Lung microvascular endothelial cell (primary cell): ENCODE measurements at regions not wholly inside any gene's neighbourhood (a gene's known extent, or its start where the extent isn't known, plus 50 kb on each side); places are given as distances from the start of the nearest gene placed in this dataset.
"Not testable (repeated sequence)": the region's sequence is repeated elsewhere in the genome, so short reads cannot be mapped to it uniquely, and the experiment has no call there.

Experiments used
- DNase-seq, 2 donors: peaks; one replicate each; pipeline versions ENCODE4 v3.0.0 to v3.0.0-alpha.2; 2010; ENCODE audit warnings: low read depth in 2 of 2

- DNase-seq = peak in 1 of 2 donors; percentile 19
Observed at GRCh38 chrX:26889574-26889973, 573.6 kb downstream of the PPP4R3C start.

- no peak for DNase-seq
Observed at GRCh38 chrX:26873736-26874135, 589.4 kb downstream of the PPP4R3C start.

GRCh38 chrX:26871967-26872366, 591.2 kb downstream of the PPP4R3C start:
- no peak for DNase-seq

- DNase-seq = peak; percentile 74 to 86
Observed at GRCh38 chrX:26851981-26852380, 611.2 kb downstream of the PPP4R3C start.

GRCh38 chrX:26848511-26848910, 614.6 kb downstream of the PPP4R3C start:
- DNase-seq = peak; percentile 37 to 86

- DNase-seq = peak; percentile 67 to 75
Observed at GRCh38 chrX:26845056-26845455, 618.1 kb downstream of the PPP4R3C start.

GRCh38 chrX:26822448-26822847, 606.5 kb downstream of the MAGEB5 start:
- DNase-seq = no peak

- peak; percentile 7 to 47 for DNase-seq
Observed at GRCh38 chrX:26789751-26790150, 573.8 kb downstream of the MAGEB5 start.

- peak; percentile 45 to 80 for DNase-seq
Observed at GRCh38 chrX:26788402-26788998, 572.5 kb downstream of the MAGEB5 start.

GRCh38 chrX:26783512-26784225, 567.7 kb downstream of the MAGEB5 start:
- DNase-seq = peak; percentile 71 to 91

- DNase-seq = peak in 1 of 2 donors; percentile 1
Observed at GRCh38 chrX:26778320-26778888, 562.4 kb downstream of the MAGEB5 start.

GRCh38 chrX:26762253-26762652, 546.3 kb downstream of the MAGEB5 start:
- DNase-seq = no peak

- not testable (repeated sequence) for DNase-seq
Observed at GRCh38 chrX:26755760-26756159, 539.8 kb downstream of the MAGEB5 start.

GRCh38 chrX:26747877-26748276, 531.9 kb downstream of the MAGEB5 start:
- DNase-seq = no peak

- DNase-seq = no peak
Observed at GRCh38 chrX:26722666-26723428, 506.9 kb downstream of the MAGEB5 start.

GRCh38 chrX:26672571-26672970, 456.6 kb downstream of the MAGEB5 start:
- no peak for DNase-seq

- DNase-seq = no peak
Observed at GRCh38 chrX:26670521-26670920, 454.6 kb downstream of the MAGEB5 start.

GRCh38 chrX:26664919-26665318, 448.9 kb downstream of the MAGEB5 start:
- peak in 1 of 2 donors; percentile 11 for DNase-seq

- peak in 1 of 2 donors; percentile 1 for DNase-seq
Observed at GRCh38 chrX:26653050-26653449, 437.1 kb downstream of the MAGEB5 start.

- DNase-seq = peak; percentile 1 to 7
Observed at GRCh38 chrX:26651755-26652154, 435.8 kb downstream of the MAGEB5 start.

GRCh38 chrX:26649534-26649933, 433.6 kb downstream of the MAGEB5 start:
- peak; percentile 37 to 50 for DNase-seq

- no peak for DNase-seq
Observed at GRCh38 chrX:26631385-26631784, 415.4 kb downstream of the MAGEB5 start.
